ENCODE measurements at regions not wholly inside any gene's neighbourhood (a gene's known extent, or its start where the extent isn't known, plus 50 kb on each side); places are given as distances from the start of the nearest gene placed in this dataset.
"Not testable (repeated sequence)": the region's sequence is repeated elsewhere in the genome, so short reads cannot be mapped to it uniquely, and the experiment has no call there.

- H3K4me3 ChIP-seq (ENCODE audit: low read length in 2 of 2); H3K36me3 ChIP-seq (ENCODE audit: control insufficient read depth in 2 of 2, insufficient read depth in 2 of 2, low read length in 2 of 2); H3K9me3 ChIP-seq (ENCODE audit: control insufficient read depth in 2 of 2, low read length in 2 of 2); H3K27me3 ChIP-seq (ENCODE audit: control insufficient read depth in 2 of 2, insufficient read depth in 2 of 2, low read length in 2 of 2); H3K9ac ChIP-seq (ENCODE audit: low read depth in 1 of 2, low read length in 2 of 2); H3K4me1 ChIP-seq (ENCODE audit: control insufficient read depth in 2 of 2, insufficient read depth in 2 of 2, low read length in 2 of 2); H3K27ac ChIP-seq (ENCODE audit: low read depth in 2 of 2, low read length in 2 of 2): not testable (repeated sequence)
Observed at GRCh38 chr1:120586053-120586452, 137.7 kb upstream of the NBPF26 start.

- H3K36me3 ChIP-seq (ENCODE audit: control insufficient read depth in 2 of 2, insufficient read depth in 2 of 2, low read length in 2 of 2); H3K27me3 ChIP-seq (ENCODE audit: control insufficient read depth in 2 of 2, insufficient read depth in 2 of 2, low read length in 2 of 2); H3K4me3 ChIP-seq (ENCODE audit: low read length in 2 of 2); H3K27ac ChIP-seq (ENCODE audit: low read depth in 2 of 2, low read length in 2 of 2); H3K9me3 ChIP-seq (ENCODE audit: control insufficient read depth in 2 of 2, low read length in 2 of 2); H3K9ac ChIP-seq (ENCODE audit: low read depth in 1 of 2, low read length in 2 of 2); H3K4me1 ChIP-seq (ENCODE audit: control insufficient read depth in 2 of 2, insufficient read depth in 2 of 2, low read length in 2 of 2): not testable (repeated sequence)
Observed at GRCh38 chr1:120588811-120589210, 134.9 kb upstream of the NBPF26 start.

GRCh38 chr1:120591774-120592173, 132.0 kb upstream of the NBPF26 start:
- not testable (repeated sequence) for H3K27ac ChIP-seq (ENCODE audit: low read depth in 2 of 2, low read length in 2 of 2)

GRCh38 chr1:120592943-120593342, 130.8 kb upstream of the NBPF26 start:
- not testable (repeated sequence) for H3K4me3 ChIP-seq (ENCODE audit: low read length in 2 of 2); H3K4me1 ChIP-seq (ENCODE audit: control insufficient read depth in 2 of 2, insufficient read depth in 2 of 2, low read length in 2 of 2); H3K9me3 ChIP-seq (ENCODE audit: control insufficient read depth in 2 of 2, low read length in 2 of 2); H3K27me3 ChIP-seq (ENCODE audit: control insufficient read depth in 2 of 2, insufficient read depth in 2 of 2, low read length in 2 of 2); H3K36me3 ChIP-seq (ENCODE audit: control insufficient read depth in 2 of 2, insufficient read depth in 2 of 2, low read length in 2 of 2); H3K27ac ChIP-seq (ENCODE audit: low read depth in 2 of 2, low read length in 2 of 2); H3K9ac ChIP-seq (ENCODE audit: low read depth in 1 of 2, low read length in 2 of 2)

More at GRCh38 chr1:120591774-120592173, 132.0 kb upstream of the NBPF26 start:
- not testable (repeated sequence) for H3K9me3 ChIP-seq (ENCODE audit: control insufficient read depth in 2 of 2, low read length in 2 of 2); H3K9ac ChIP-seq (ENCODE audit: low read depth in 1 of 2, low read length in 2 of 2); H3K36me3 ChIP-seq (ENCODE audit: control insufficient read depth in 2 of 2, insufficient read depth in 2 of 2, low read length in 2 of 2); H3K27me3 ChIP-seq (ENCODE audit: control insufficient read depth in 2 of 2, insufficient read depth in 2 of 2, low read length in 2 of 2); H3K4me3 ChIP-seq (ENCODE audit: low read length in 2 of 2); H3K4me1 ChIP-seq (ENCODE audit: control insufficient read depth in 2 of 2, insufficient read depth in 2 of 2, low read length in 2 of 2)

- not testable (repeated sequence) for H3K4me3 ChIP-seq (ENCODE audit: low read length in 2 of 2); H3K36me3 ChIP-seq (ENCODE audit: control insufficient read depth in 2 of 2, insufficient read depth in 2 of 2, low read length in 2 of 2); H3K9ac ChIP-seq (ENCODE audit: low read depth in 1 of 2, low read length in 2 of 2)
Observed at GRCh38 chr1:120593648-120594047, 130.1 kb upstream of the NBPF26 start.

GRCh38 chr1:120598331-120598951, 125.3 kb upstream of the NBPF26 start:
- not testable (repeated sequence) for H3K27me3 ChIP-seq (ENCODE audit: control insufficient read depth in 2 of 2, insufficient read depth in 2 of 2, low read length in 2 of 2); H3K4me3 ChIP-seq (ENCODE audit: low read length in 2 of 2); H3K27ac ChIP-seq (ENCODE audit: low read depth in 2 of 2, low read length in 2 of 2); H3K36me3 ChIP-seq (ENCODE audit: control insufficient read depth in 2 of 2, insufficient read depth in 2 of 2, low read length in 2 of 2); H3K9ac ChIP-seq (ENCODE audit: low read depth in 1 of 2, low read length in 2 of 2); H3K9me3 ChIP-seq (ENCODE audit: control insufficient read depth in 2 of 2, low read length in 2 of 2); H3K4me1 ChIP-seq (ENCODE audit: control insufficient read depth in 2 of 2, insufficient read depth in 2 of 2, low read length in 2 of 2)

More at GRCh38 chr1:120593648-120594047, 130.1 kb upstream of the NBPF26 start:
- not testable (repeated sequence) for H3K27me3 ChIP-seq (ENCODE audit: control insufficient read depth in 2 of 2, insufficient read depth in 2 of 2, low read length in 2 of 2); H3K4me1 ChIP-seq (ENCODE audit: control insufficient read depth in 2 of 2, insufficient read depth in 2 of 2, low read length in 2 of 2); H3K27ac ChIP-seq (ENCODE audit: low read depth in 2 of 2, low read length in 2 of 2); H3K9me3 ChIP-seq (ENCODE audit: control insufficient read depth in 2 of 2, low read length in 2 of 2)

- H3K4me3 ChIP-seq (ENCODE audit: low read length in 2 of 2); H3K27me3 ChIP-seq (ENCODE audit: control insufficient read depth in 2 of 2, insufficient read depth in 2 of 2, low read length in 2 of 2); H3K4me1 ChIP-seq (ENCODE audit: control insufficient read depth in 2 of 2, insufficient read depth in 2 of 2, low read length in 2 of 2); H3K27ac ChIP-seq (ENCODE audit: low read depth in 2 of 2, low read length in 2 of 2); H3K36me3 ChIP-seq (ENCODE audit: control insufficient read depth in 2 of 2, insufficient read depth in 2 of 2, low read length in 2 of 2); H3K9ac ChIP-seq (ENCODE audit: low read depth in 1 of 2, low read length in 2 of 2); H3K9me3 ChIP-seq (ENCODE audit: control insufficient read depth in 2 of 2, low read length in 2 of 2): not testable (repeated sequence)
Observed at GRCh38 chr1:120599511-120599910, 124.2 kb upstream of the NBPF26 start.

GRCh38 chr1:120600442-120601041, 123.2 kb upstream of the NBPF26 start:
- not testable (repeated sequence) for H3K27ac ChIP-seq (ENCODE audit: low read depth in 2 of 2, low read length in 2 of 2); H3K9me3 ChIP-seq (ENCODE audit: control insufficient read depth in 2 of 2, low read length in 2 of 2)

GRCh38 chr1:120607882-120608281, 115.9 kb upstream of the NBPF26 start:
- not testable (repeated sequence) for H3K4me3 ChIP-seq (ENCODE audit: low read length in 2 of 2); H3K36me3 ChIP-seq (ENCODE audit: control insufficient read depth in 2 of 2, insufficient read depth in 2 of 2, low read length in 2 of 2)

More at GRCh38 chr1:120600442-120601041, 123.2 kb upstream of the NBPF26 start:
- H3K36me3 ChIP-seq (ENCODE audit: control insufficient read depth in 2 of 2, insufficient read depth in 2 of 2, low read length in 2 of 2); H3K27me3 ChIP-seq (ENCODE audit: control insufficient read depth in 2 of 2, insufficient read depth in 2 of 2, low read length in 2 of 2); H3K9ac ChIP-seq (ENCODE audit: low read depth in 1 of 2, low read length in 2 of 2); H3K4me3 ChIP-seq (ENCODE audit: low read length in 2 of 2); H3K4me1 ChIP-seq (ENCODE audit: control insufficient read depth in 2 of 2, insufficient read depth in 2 of 2, low read length in 2 of 2): not testable (repeated sequence)

GRCh38 chr1:120608314-120609014, 115.3 kb upstream of the NBPF26 start:
- H3K4me3 ChIP-seq (ENCODE audit: low read length in 2 of 2) = not testable (repeated sequence)

More at GRCh38 chr1:120607882-120608281, 115.9 kb upstream of the NBPF26 start:
- not testable (repeated sequence) for H3K9me3 ChIP-seq (ENCODE audit: control insufficient read depth in 2 of 2, low read length in 2 of 2); H3K27me3 ChIP-seq (ENCODE audit: control insufficient read depth in 2 of 2, insufficient read depth in 2 of 2, low read length in 2 of 2); H3K9ac ChIP-seq (ENCODE audit: low read depth in 1 of 2, low read length in 2 of 2); H3K4me1 ChIP-seq (ENCODE audit: control insufficient read depth in 2 of 2, insufficient read depth in 2 of 2, low read length in 2 of 2); H3K27ac ChIP-seq (ENCODE audit: low read depth in 2 of 2, low read length in 2 of 2)

More at GRCh38 chr1:120608314-120609014, 115.3 kb upstream of the NBPF26 start:
- not testable (repeated sequence) for H3K9me3 ChIP-seq (ENCODE audit: control insufficient read depth in 2 of 2, low read length in 2 of 2); H3K27me3 ChIP-seq (ENCODE audit: control insufficient read depth in 2 of 2, insufficient read depth in 2 of 2, low read length in 2 of 2); H3K9ac ChIP-seq (ENCODE audit: low read depth in 1 of 2, low read length in 2 of 2); H3K4me1 ChIP-seq (ENCODE audit: control insufficient read depth in 2 of 2, insufficient read depth in 2 of 2, low read length in 2 of 2); H3K36me3 ChIP-seq (ENCODE audit: control insufficient read depth in 2 of 2, insufficient read depth in 2 of 2, low read length in 2 of 2); H3K27ac ChIP-seq (ENCODE audit: low read depth in 2 of 2, low read length in 2 of 2)

Measured in mucosa of rectum (tissue), 2 donors.